Natural killer cell (primary cell): ENCODE measurements at regions not wholly inside any gene's neighbourhood (a gene's known extent, or its start where the extent isn't known, plus 50 kb on each side); places are given as distances from the start of the nearest gene placed in this dataset.

Experiments used
- ATAC-seq, 3 donors: fragments of 150-1000 bp in 2 of 3; fragments of 200-7000 bp in 1 of 3; cut with Tn5 transposase; 1 replicate in 1 of 3; 2 replicates in 2 of 3; pipeline ENCODE4 v1.10.0; 2021; ENCODE audit warnings: mild to moderate bottlenecking in 2 of 3, moderate library complexity in 2 of 3
- DNase-seq, 2 donors: peaks; one replicate each; pipeline versions ENCODE4 v3.0.0 to v3.0.0-alpha.2; 2013 to 2021; ENCODE audit warnings: mixed read lengths in 1 of 2
- H3K27ac ChIP-seq: one replicate; pipeline ENCODE4 v1.5.1; 2013; ENCODE audit warnings: mild to moderate bottlenecking, low read length
- H3K27me3 ChIP-seq: one replicate; pipeline ENCODE4 v1.6.1; 2013; ENCODE audit warnings: low read length; ENCODE audit not compliant: control insufficient read depth, insufficient read depth
- H3K36me3 ChIP-seq: one replicate; pipeline ENCODE4 v1.6.1; 2013; ENCODE audit warnings: low read length; ENCODE audit not compliant: control insufficient read depth, insufficient read depth
- H3K4me1 ChIP-seq: one replicate; pipeline ENCODE4 v1.6.1; 2013; ENCODE audit warnings: low read length; ENCODE audit not compliant: control insufficient read depth, insufficient read depth
- H3K4me3 ChIP-seq: one replicate; pipeline ENCODE4 v1.5.1; 2013; ENCODE audit warnings: low read length
- H3K9me3 ChIP-seq: one replicate; pipeline ENCODE4 v1.6.1; 2013; ENCODE audit warnings: low read length; ENCODE audit not compliant: control insufficient read depth, insufficient read depth
- H3K27ac Mint-ChIP-seq, 2 donors: one replicate each; pipeline ENCODE4 v1.8.0; 2022; ENCODE audit warnings: mild to moderate bottlenecking in 2 of 2, mixed read lengths in 2 of 2, moderate library complexity in 1 of 2
- H3K27me3 Mint-ChIP-seq, 2 donors: one replicate each; pipeline ENCODE4 v1.8.0; 2022; ENCODE audit warnings: low read depth in 2 of 2, mixed read lengths in 2 of 2
- H3K36me3 Mint-ChIP-seq: one replicate; pipeline ENCODE4 v1.8.0; 2022; ENCODE audit warnings: mixed read lengths
- H3K4me1 Mint-ChIP-seq, 2 donors: one replicate each; pipeline ENCODE4 v1.8.0; 2022; ENCODE audit warnings: mixed read lengths in 2 of 2
- H3K4me3 Mint-ChIP-seq: one replicate; pipeline ENCODE4 v1.8.0; 2022; ENCODE audit warnings: mild to moderate bottlenecking, moderate library complexity, mixed read lengths
- H3K9me3 Mint-ChIP-seq, 2 donors: one replicate each; pipeline ENCODE4 v1.8.0; 2022; ENCODE audit warnings: mixed read lengths in 2 of 2
- WGBS: methylation state at CpG from one replicate; pipeline ENCODE4 v1.1.7; 2013; ENCODE audit warnings: missing lambda C conversion rate; ENCODE audit not compliant: insufficient coverage; 5-methylcytosine and 5-hydroxymethylcytosine counted together
- intact Hi-C: fragments of 100-400 bp; cut with micrococcal nuclease; formaldehyde crosslinking; loops from one replicate; pipeline ENCODE4 v1.14.2; 2022
- TF ChIP-seq, protein P1 (sequence below): fragments of 200-600 bp; IDR thresholded peaks from one replicate; pipeline ENCODE4 v1.8.0; 2022; ENCODE audit warnings: antibody characterized with exemption

DNA sequence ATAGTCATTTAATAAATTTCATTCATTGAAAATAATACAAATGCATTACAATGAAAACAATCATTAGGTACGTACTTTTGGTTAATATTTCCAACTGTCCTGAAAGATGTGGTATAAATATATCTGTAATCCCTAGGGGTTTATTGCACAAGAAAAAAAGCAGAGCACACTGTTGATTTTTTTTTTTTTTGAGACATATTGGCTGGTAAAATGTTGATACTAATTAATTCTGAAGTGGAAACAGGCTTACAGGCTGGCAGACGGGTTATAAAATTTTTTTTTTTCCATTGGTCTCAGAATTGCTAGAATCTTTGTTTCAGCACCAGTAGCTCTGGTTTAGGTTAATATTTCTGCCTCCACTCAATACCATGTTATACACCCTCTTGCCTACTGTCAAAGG, 193.6 kb downstream of the MAP2K6 start:
- no peak overlapping the region for H3K4me3 Mint-ChIP-seq
- no peak for DNase-seq
- no peak for ATAC-seq
- peaks cover 11 to 12% of the 10 kb centered on the region in 2 donors for H3K4me1 Mint-ChIP-seq
- intact Hi-C loops, result no loop called here
- Histone ChIP-seq H3K4me3 (no peak overlapping the region), H3K36me3 (no peaks in the 10 kb centered on the region), H3K4me1 (no peaks in the 10 kb centered on the region), H3K9me3 (no peaks in the 10 kb centered on the region), H3K27ac (no peak overlapping the region), H3K27me3 (no peaks in the 10 kb centered on the region)
- WGBS, result 50% methylated on average over 1 of the region's 2 CpGs
- no peak overlapping the region for H3K27ac Mint-ChIP-seq
- no peaks in the 10 kb centered on the region for H3K9me3 Mint-ChIP-seq
- H3K27me3 Mint-ChIP-seq, result peaks cover 3 to 28% of the 10 kb centered on the region in 2 donors
- TF ChIP-seq, protein P1, sequence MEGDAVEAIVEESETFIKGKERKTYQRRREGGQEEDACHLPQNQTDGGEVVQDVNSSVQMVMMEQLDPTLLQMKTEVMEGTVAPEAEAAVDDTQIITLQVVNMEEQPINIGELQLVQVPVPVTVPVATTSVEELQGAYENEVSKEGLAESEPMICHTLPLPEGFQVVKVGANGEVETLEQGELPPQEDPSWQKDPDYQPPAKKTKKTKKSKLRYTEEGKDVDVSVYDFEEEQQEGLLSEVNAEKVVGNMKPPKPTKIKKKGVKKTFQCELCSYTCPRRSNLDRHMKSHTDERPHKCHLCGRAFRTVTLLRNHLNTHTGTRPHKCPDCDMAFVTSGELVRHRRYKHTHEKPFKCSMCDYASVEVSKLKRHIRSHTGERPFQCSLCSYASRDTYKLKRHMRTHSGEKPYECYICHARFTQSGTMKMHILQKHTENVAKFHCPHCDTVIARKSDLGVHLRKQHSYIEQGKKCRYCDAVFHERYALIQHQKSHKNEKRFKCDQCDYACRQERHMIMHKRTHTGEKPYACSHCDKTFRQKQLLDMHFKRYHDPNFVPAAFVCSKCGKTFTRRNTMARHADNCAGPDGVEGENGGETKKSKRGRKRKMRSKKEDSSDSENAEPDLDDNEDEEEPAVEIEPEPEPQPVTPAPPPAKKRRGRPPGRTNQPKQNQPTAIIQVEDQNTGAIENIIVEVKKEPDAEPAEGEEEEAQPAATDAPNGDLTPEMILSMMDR, result no peak
- no peaks in the 10 kb centered on the region for H3K36me3 Mint-ChIP-seq

DNA sequence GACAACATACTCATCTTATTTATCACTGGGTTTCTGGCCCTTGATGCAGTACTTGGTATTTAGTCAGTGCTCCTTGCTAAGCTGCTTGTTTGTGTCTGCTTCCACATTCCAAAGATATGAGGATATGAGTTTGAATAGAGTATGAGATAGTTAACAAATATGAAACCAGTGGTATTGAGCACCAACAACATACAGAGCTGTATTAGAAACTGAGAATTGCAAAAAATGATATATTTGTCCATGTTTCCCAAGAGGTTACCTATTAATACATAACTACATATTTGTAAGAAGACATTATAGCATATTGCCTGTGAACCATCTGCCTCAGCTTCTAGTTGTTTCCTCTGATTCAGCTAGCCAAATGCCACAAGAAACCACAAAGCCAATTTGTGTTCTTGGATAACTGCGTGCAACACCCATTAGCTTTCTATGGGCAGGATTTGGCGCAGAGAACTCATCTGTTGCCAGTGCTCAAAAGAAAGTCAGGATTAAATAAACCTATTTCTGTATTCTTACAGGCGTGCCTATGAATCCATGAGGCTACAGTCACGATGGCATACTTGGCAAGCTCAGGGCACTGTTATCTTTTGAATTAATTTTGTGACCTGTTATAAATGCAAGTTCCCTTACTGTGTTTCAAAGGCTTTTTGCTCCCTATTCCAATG, 194.4 kb downstream of the MAP2K6 start:
- Mint-ChIP-seq H3K36me3 (no peaks in the 10 kb centered on the region), H3K4me1 (peaks cover 10% of the 10 kb centered on the region in 2 donors), H3K27ac (no peak overlapping the region), H3K27me3 (peaks cover 3 to 28% of the 10 kb centered on the region in 2 donors), H3K4me3 (no peak overlapping the region), H3K9me3 (no peaks in the 10 kb centered on the region)
- DNase-seq (no peak), ATAC-seq (no peak)
- H3K27me3 ChIP-seq, result no peaks in the 10 kb centered on the region
- intact Hi-C loops, result no loop called here
- TF ChIP-seq, protein P1, result no peak
- WGBS, result 56% methylated on average over 4 of the region's 4 CpGs
- H3K36me3 ChIP-seq, result no peaks in the 10 kb centered on the region
- no peak overlapping the region for H3K4me3 ChIP-seq
- no peaks in the 10 kb centered on the region for H3K4me1 ChIP-seq
- no peaks in the 10 kb centered on the region for H3K9me3 ChIP-seq
- no peak overlapping the region for H3K27ac ChIP-seq

DNA sequence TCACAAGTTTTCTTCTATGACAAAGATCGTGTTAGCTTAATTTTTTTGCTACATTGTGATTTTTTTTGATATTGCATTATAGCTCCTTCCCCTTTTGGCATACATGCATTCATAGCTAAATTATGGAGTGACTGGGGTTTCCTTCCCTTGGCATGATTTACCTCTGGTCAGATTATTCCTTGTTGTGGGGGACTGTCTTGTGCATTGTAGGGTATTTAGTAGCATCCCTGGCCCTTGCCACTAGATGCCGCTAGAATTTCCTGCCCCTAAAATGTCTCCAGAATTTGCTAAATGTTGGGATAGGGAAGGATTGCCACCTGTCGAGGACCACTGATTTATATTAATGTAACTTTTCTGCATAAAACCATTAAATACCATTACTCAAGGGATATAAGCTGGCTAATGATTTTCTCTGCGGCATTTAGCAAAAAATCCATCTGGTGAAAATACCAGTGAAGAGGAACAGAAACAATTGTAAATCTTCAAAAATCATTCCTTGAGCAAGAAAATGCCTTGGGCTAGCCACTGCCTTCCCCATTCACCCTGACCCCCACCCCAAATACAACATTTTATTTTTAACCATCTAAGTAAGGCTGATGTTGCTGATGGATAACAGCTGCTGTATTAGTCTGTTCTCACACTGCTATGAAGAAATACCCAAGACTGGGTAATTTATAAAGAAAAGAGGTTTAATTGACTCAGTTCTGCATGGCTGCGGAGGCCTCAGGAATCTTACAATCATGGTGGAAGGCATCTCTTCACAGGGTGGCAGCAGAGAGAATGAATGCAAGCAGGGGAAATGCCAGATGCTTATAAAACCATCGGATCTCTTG, 195.2 kb downstream of the MAP2K6 start:
- Mint-ChIP-seq H3K36me3 (no peaks in the 10 kb centered on the region), H3K4me1 (peaks cover 10% of the 10 kb centered on the region in 2 donors), H3K27ac (no peak overlapping the region), H3K4me3 (no peak overlapping the region), H3K27me3 (peaks cover 3 to 28% of the 10 kb centered on the region in 2 donors), H3K9me3 (no peaks in the 10 kb centered on the region)
- Histone ChIP-seq H3K27me3 (no peaks in the 10 kb centered on the region), H3K4me1 (no peaks in the 10 kb centered on the region), H3K4me3 (no peak overlapping the region), H3K36me3 (no peaks in the 10 kb centered on the region), H3K27ac (no peak overlapping the region), H3K9me3 (no peaks in the 10 kb centered on the region)
- intact Hi-C loops, result no loop called here
- TF ChIP-seq, protein P1, result no peak
- ATAC-seq, result no peak
- no peak for DNase-seq
- 92% methylated on average over 3 of the region's 6 CpGs for WGBS
